ENCODE measurements at regions not wholly inside any gene's neighbourhood (a gene's known extent, or its start where the extent isn't known, plus 50 kb on each side); places are given as distances from the start of the nearest gene placed in this dataset.

- FAIRE-seq = no peak
- TF ChIP-seq BRCA1 (IDR thresholded peaks at IDR 0.05; ENCODE audit: low read depth, low read length) = no peak
- no peak for TF ChIP-seq NANOG (IDR thresholded peaks at IDR 0.05; ENCODE audit: insufficient read depth, low read depth, low read length, poor library complexity, severe bottlenecking)
- TF ChIP-seq CTCF (IDR thresholded peaks at IDR 0.05; ENCODE audit: control extremely low read depth in 1 of 3, insufficient read depth in 1 of 3, low read depth in 1 of 3, low read length in 3 of 3) = peak in 1 of 3 experiments; percentile 29; a peak in 1 of 4 replicates
- peak; percentile 28 for TF ChIP-seq EZH2 (IDR thresholded peaks at IDR 0.05; ENCODE audit: low read depth, low read length, severe bottlenecking)
- no peak for TF ChIP-seq EP300 (IDR thresholded peaks at IDR 0.05; ENCODE audit: borderline replicate concordance in 1 of 2, low read depth in 2 of 2, low read length in 2 of 2)
- no peak for TF ChIP-seq RNF2 (IDR thresholded peaks at IDR 0.05; ENCODE audit: borderline replicate concordance, low read depth, low read length, missing control alignments, poor library complexity, severe bottlenecking)
- peak; percentile 72 for TF ChIP-seq KDM1A (IDR thresholded peaks at IDR 0.05; ENCODE audit: borderline replicate concordance, low read length)
- no peak for TF ChIP-seq CHD1 (IDR thresholded peaks at IDR 0.05; ENCODE audit: low read depth, low read length)
Measured at GRCh38 chr9:129481810-129482511, 138.9 kb downstream of the C9orf50 start.

More at GRCh38 chr9:129481810-129482511, 138.9 kb downstream of the C9orf50 start:
- Histone ChIP-seq H3K4me3 (ENCODE audit: extremely low read depth in 1 of 4, insufficient read depth in 2 of 4, low read depth in 3 of 4, low read length in 4 of 4) (peak overlapping the region; percentile 30 to 66 (median 34); a peak in 7 of 8 replicates), H3K9ac (replicated peaks in 1 of 4; ENCODE audit: extremely low read depth in 1 of 4, low read depth in 3 of 4, low read length in 3 of 4) (no peak overlapping the region), H3K36me3 (ENCODE audit: control insufficient read depth in 2 of 4, insufficient read depth in 4 of 4, low read length in 3 of 4) (no peaks in the 10 kb centered on the region), H4K20me1 (replicated peaks in 1 of 2; ENCODE audit: control insufficient read depth in 1 of 2, insufficient read depth in 2 of 2, low read length in 2 of 2) (no peaks in the 10 kb centered on the region), H3K18ac (ENCODE audit: extremely low read depth, low read length) (peak overlapping the region; percentile 19; the same call in 1 of the 2 replicates), H3K56ac (replicated peaks; ENCODE audit: insufficient read length, low read depth, low read length) (no peak overlapping the region), H3K4me1 (replicated peaks in 1 of 4; ENCODE audit: control insufficient read depth in 3 of 4, insufficient read depth in 4 of 4, low read length in 3 of 4) (peaks cover 8 to 27% (median 17%) of the 10 kb centered on the region in 4 experiments), H2BK20ac (ENCODE audit: low read length) (no peak overlapping the region), H3K23ac (ENCODE audit: insufficient read length) (no peak overlapping the region), H2BK12ac (ENCODE audit: low read depth, low read length) (no peak overlapping the region), H3K79me1 (ENCODE audit: low read depth, low read length) (no peaks in the 10 kb centered on the region), H2BK5ac (ENCODE audit: low read depth, low read length) (no peak overlapping the region), H3K79me2 (ENCODE audit: control insufficient read depth in 1 of 2, insufficient read depth in 2 of 2, low read length in 2 of 2) (no peaks in the 10 kb centered on the region), H3K4ac (replicated peaks; ENCODE audit: insufficient read length, low read depth, low read length) (no peak overlapping the region), H4K91ac (replicated peaks; ENCODE audit: insufficient read length, low read length) (no peak overlapping the region), H3K27me3 (replicated peaks in 1 of 4; ENCODE audit: control insufficient read depth in 3 of 4, extremely low read depth in 1 of 4, insufficient read depth in 3 of 4, low read length in 3 of 4) (peaks cover 12 to 52% (median 43%) of the 10 kb centered on the region in 4 experiments), H4K8ac (ENCODE audit: extremely low read depth, insufficient read depth, low read length) (no peak overlapping the region), H3K27ac (ENCODE audit: low read depth, low read length) (no peak overlapping the region), H2BK15ac (ENCODE audit: low read length) (no peak overlapping the region), H3K4me2 (ENCODE audit: insufficient read depth in 1 of 2, low read depth in 2 of 2, low read length in 2 of 2) (peak overlapping the region; percentile 62 to 84), H2BK120ac (replicated peaks; ENCODE audit: low read depth, low read length) (no peak overlapping the region), H3K23me2 (ENCODE audit: low read depth, low read length) (peaks cover 9% of the 10 kb centered on the region), H4K5ac (ENCODE audit: insufficient read length, low read depth, low read length) (no peak overlapping the region), H2AFZ (ENCODE audit: low read length) (no peak overlapping the region), H3K9me3 (ENCODE audit: insufficient read depth in 2 of 2, low read depth in 1 of 2, low read length in 1 of 2) (no peaks in the 10 kb centered on the region), H2AK5ac (ENCODE audit: low read depth, low read length) (no peak overlapping the region), H3K14ac (ENCODE audit: insufficient read length) (no peak overlapping the region)
- no peak for DNase-seq (ENCODE audit: low read depth in 1 of 2, low spot score in 2 of 2)
- WGBS, 2 experiments (ENCODE audit: extremely low coverage in 1 of 2, insufficient coverage in 1 of 2, insufficient read length in 1 of 2, insufficient replicate concordance in 2 of 2, low coverage in 1 of 2, low lambda C conversion rate in 2 of 2, missing lambda C conversion rate in 1 of 2) = 19% methylated on average over 26 of the region's 55 CpGs; no CpG with 5 or more reads in 1 of the 2 experiments
- CTCF ChIA-PET (ENCODE audit: partially characterized antibody) = interaction anchor here (0.6 to 4.9 kb wide), 5 partner anchors 22 to 138 kb away, joined by 3 to 27 read pairs (median 3); partner anchors contain the start of gene C9orf50
- POLR2A ChIA-PET (ENCODE audit: partially characterized antibody) = interaction anchor here (1.1 to 6.9 kb wide), 5 partner anchors 13 to 351 kb away, joined by 3 to 45 read pairs (median 3); no protein-coding TSS in a partner anchor
